ENCODE measurements at regions not wholly inside any gene's neighbourhood (a gene's known extent, or its start where the extent isn't known, plus 50 kb on each side); places are given as distances from the start of the nearest gene placed in this dataset.

- no peak for DNase-seq (ENCODE audit: extremely low read depth, low read depth)
Observed at GRCh38 chr10:128901236-128901635, 565.8 kb upstream of the MGMT start.

GRCh38 chr10:128902031-128902710, 564.9 kb upstream of the MGMT start:
- DNase-seq (ENCODE audit: extremely low read depth, low read depth): no peak

GRCh38 chr10:128907155-128907941, 559.7 kb upstream of the MGMT start:
- no peak for DNase-seq (ENCODE audit: extremely low read depth, low read depth)

DNA sequence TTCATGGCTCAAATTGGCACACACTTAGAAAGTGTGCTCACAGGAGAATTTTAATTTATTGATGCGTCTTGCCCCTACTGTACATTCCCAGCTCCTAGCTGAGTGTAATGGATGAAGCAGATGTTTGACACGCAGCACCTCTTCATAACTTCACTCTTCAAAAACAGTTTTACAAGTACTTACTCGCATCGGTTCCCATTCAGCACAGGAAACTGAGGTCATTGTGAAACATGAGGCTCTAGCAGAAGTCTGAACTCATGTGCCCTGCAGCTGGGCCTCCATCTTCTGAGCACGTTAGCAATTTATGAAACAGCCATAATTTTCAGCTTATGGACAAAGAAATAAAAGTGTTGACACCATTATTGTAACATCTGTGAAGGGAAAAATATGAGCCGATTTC, 558.9 kb upstream of the MGMT start:
- DNase-seq (ENCODE audit: extremely low read depth, low read depth): no peak

- DNase-seq (ENCODE audit: extremely low read depth, low read depth): no peak
Observed at GRCh38 chr10:128908499-128908898, 558.5 kb upstream of the MGMT start.

GRCh38 chr10:128912568-128913311, 554.3 kb upstream of the MGMT start:
- no peak for DNase-seq (ENCODE audit: extremely low read depth, low read depth)

DNA sequence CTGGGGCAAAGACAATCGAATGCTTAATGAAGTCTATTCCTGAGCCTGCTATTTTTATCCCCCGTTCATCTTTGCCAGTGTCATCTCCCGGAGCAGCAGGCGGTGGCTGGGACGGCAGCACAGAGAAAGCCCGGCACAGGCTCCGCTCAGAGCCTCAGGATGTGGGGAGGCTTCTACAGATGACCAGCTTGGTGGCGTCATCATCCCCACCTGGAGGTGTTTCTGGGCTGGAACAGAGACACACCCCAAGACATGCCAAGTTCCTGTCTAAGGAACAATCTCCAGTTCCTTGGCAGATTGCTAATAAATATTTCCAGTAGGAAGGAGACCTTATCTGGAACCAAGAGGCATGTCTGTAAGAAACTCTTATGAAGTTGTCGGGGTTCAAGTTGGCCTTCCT, 552.4 kb upstream of the MGMT start:
- no peak for DNase-seq (ENCODE audit: extremely low read depth, low read depth)

DNA sequence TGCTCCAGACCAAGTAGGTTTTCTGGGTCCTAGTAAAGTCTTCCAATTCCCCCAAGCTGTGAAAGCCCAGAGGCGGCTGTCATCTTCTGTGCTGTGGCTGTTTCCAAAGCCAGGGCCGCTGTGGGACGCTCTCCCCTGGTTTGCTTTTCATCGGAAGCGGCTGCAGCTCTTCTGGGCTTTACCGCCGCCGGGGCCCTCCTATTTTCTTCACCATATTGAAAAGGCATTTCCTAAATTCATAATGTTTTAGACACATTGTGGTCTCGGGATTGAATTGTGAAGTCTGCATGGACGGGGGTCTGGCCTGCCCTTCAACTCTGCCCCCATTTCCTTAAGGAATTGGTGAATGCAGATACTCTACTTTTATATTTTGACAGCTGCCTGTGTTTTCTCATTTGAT, 551.4 kb upstream of the MGMT start:
- DNase-seq (ENCODE audit: extremely low read depth, low read depth): no peak

DNA sequence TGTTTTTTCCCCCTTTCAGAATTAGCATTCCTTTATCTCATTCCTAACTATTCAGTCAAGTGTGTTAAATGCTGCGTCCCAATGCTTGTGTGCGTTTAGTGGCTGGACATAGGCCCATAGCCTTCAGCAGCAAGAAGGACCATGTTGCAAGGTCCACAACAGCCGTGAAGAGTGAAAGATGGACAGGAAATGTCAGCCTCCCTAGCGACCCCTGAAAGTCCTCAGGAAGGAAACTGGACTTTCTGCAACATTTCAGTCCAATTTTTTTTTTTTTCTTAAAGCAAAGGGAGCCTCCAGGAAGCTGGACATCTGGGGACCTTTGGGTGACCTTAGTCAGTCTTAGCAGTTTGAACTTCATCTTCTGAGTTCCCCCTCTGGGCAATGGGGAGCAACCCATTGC, 550.7 kb upstream of the MGMT start:
- DNase-seq (ENCODE audit: extremely low read depth, low read depth): no peak

GRCh38 chr10:128921389-128922022, 545.5 kb upstream of the MGMT start:
- DNase-seq (ENCODE audit: extremely low read depth, low read depth): no peak

GRCh38 chr10:128922172-128922571, 544.9 kb upstream of the MGMT start:
- DNase-seq (ENCODE audit: extremely low read depth, low read depth): no peak

- DNase-seq (ENCODE audit: extremely low read depth, low read depth): no peak
Observed at GRCh38 chr10:128922619-128923196, 544.3 kb upstream of the MGMT start.

- no peak for DNase-seq (ENCODE audit: extremely low read depth, low read depth)
Observed at GRCh38 chr10:128924918-128925317, 542.1 kb upstream of the MGMT start.

GRCh38 chr10:128926711-128927110, 540.3 kb upstream of the MGMT start:
- DNase-seq (ENCODE audit: extremely low read depth, low read depth): no peak

GRCh38 chr10:128927497-128928161, 539.4 kb upstream of the MGMT start:
- DNase-seq (ENCODE audit: extremely low read depth, low read depth): no peak

- DNase-seq (ENCODE audit: extremely low read depth, low read depth): no peak
Observed at GRCh38 chr10:128928231-128928836, 538.7 kb upstream of the MGMT start.

DNA sequence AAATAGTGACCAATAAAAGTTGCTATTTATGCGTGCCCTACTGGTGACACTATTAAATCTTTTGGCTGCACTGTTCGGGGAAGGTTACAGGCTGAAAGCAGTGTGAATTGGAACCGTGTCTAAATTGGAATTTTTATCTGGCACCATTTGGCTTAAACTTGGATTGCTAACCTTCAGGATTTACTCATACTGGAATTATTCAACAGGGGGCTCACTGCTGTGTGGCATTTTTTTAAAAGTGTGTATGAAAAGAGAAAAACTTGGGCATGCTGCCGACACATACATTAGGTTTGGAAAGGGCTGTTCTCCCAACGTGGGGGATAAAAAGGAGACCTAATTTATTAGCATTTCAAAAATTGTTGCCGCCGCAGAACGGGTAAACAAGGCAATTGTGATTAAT, 537.9 kb upstream of the MGMT start:
- no peak for DNase-seq (ENCODE audit: extremely low read depth, low read depth)

DNA sequence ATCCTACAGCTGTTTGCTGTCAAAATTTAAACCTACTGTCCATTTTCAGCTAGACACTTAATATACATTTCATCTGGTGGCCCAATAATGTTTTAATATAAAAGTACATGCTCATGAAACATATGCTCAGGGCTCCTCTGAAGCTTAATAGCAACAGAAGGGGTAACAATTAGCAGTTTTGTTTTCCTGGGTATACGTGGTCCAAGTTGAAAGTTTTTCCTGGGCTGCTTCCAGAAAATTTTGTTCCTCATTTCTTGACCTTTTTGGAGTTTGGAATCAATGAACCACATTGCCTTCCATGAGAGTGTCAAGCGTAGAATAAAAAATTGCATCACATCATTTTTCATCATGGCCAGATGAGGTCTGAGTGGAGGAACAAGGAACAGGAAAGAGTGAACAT, 537.3 kb upstream of the MGMT start:
- no peak for DNase-seq (ENCODE audit: extremely low read depth, low read depth)

DNA sequence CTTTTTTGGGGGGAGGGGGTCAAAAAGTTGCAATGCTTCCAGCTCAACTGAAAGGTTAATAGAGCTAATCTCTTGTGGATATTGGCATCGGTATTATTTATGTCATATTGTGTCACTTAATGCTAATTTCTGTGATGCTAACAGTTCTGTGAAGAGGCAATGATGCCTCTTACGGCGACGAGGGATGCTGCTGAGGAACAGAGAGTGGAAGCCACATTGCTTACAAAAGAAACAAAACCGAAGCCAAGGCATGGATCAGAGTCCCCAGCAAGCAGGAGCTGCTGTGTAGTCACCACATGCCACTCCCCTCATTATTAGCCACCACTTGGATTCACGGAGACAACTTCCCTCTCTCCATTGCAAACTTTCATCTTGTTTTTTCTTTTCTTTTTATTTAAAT, 536.5 kb upstream of the MGMT start:
- DNase-seq (ENCODE audit: extremely low read depth, low read depth): no peak
